WTC11 (cell line): ENCODE measurements at regions not wholly inside any gene's neighbourhood (a gene's known extent, or its start where the extent isn't known, plus 50 kb on each side); places are given as distances from the start of the nearest gene placed in this dataset.

Experiments used
- ATAC-seq: fragments of 200-7000 bp; cut with Tn5 transposase; 2 replicates; pipeline ENCODE4 v1.10.0; 2021; ENCODE audit warnings: mild to moderate bottlenecking, moderate library complexity
- CTCF ChIA-PET: fragments of 300-600 bp; sonication (Branson Sonifier 250); formaldehyde crosslinking; loops from one replicate; lab custom pipeline; 2021; ENCODE audit warnings: antibody characterized with exemption; lab: Charles Lee
- POLR2A ChIA-PET: fragments of 350-600 bp; sonication (Branson Sonifier 250); formaldehyde crosslinking; loops from one replicate; lab custom pipeline; 2021; ENCODE audit warnings: antibody characterized with exemption; lab: Charles Lee
- DNase-seq: peaks from one replicate; pipeline ENCODE4 v3.0.0; 2021; ENCODE audit warnings: low spot score
- H3K27ac Mint-ChIP-seq: 2 replicates; pipeline ENCODE4 v1.8.0; 2021; ENCODE audit warnings: mixed read lengths
- H3K27me3 Mint-ChIP-seq: 2 replicates; pipeline ENCODE4 v1.8.0; 2021; ENCODE audit warnings: low read depth, mild to moderate bottlenecking, moderate library complexity, mixed read lengths
- H3K36me3 Mint-ChIP-seq: 2 replicates; pipeline ENCODE4 v1.8.0; 2021; ENCODE audit warnings: mixed read lengths
- H3K4me1 Mint-ChIP-seq: 2 replicates; pipeline ENCODE4 v1.8.0; 2022; ENCODE audit warnings: mixed read lengths
- H3K4me3 Mint-ChIP-seq: 2 replicates; pipeline ENCODE4 v1.8.0; 2021; ENCODE audit warnings: mild to moderate bottlenecking, moderate library complexity, mixed read lengths
- H3K9me3 Mint-ChIP-seq: 2 replicates; pipeline ENCODE4 v1.8.0; 2021; ENCODE audit warnings: mixed read lengths
- AR ChIP-seq: fragments of 250-450 bp; sonication (Bioruptor Pico); IDR thresholded peaks from 2 replicates; pipeline ENCODE4 v1.9.0; 2021; ENCODE audit warnings: mild to moderate bottlenecking
- CREB1 ChIP-seq: sonication (generic); formaldehyde crosslinking; IDR thresholded peaks from 2 replicates; pipeline ENCODE4 v1.8.0; 2023; ENCODE audit warnings: mild to moderate bottlenecking, missing genetic modification reagents
- FOXK1 ChIP-seq: sonication (generic); formaldehyde crosslinking; IDR thresholded peaks from 2 replicates; pipeline ENCODE4 v1.8.0; 2022; ENCODE audit warnings: mild to moderate bottlenecking, moderate library complexity, missing genetic modification reagents
- FOXP1 ChIP-seq: sonication (generic); formaldehyde crosslinking; IDR thresholded peaks from 2 replicates; pipeline ENCODE4 v1.8.0; 2022; ENCODE audit warnings: missing genetic modification reagents, mild to moderate bottlenecking, moderate library complexity, borderline replicate concordance
- FOXP4 ChIP-seq: sonication (generic); formaldehyde crosslinking; IDR thresholded peaks from 2 replicates; pipeline ENCODE4 v1.8.0; 2022; ENCODE audit warnings: mild to moderate bottlenecking, missing genetic modification reagents
- GRHL2 ChIP-seq: fragments of 250-450 bp; sonication (Bioruptor Pico); IDR thresholded peaks from 2 replicates; pipeline ENCODE4 v1.8.0; 2022; ENCODE audit warnings: mild to moderate bottlenecking, moderate library complexity; ENCODE audit not compliant: insufficient replicate concordance, severe bottlenecking
- HMGA2 ChIP-seq: fragments of 250-450 bp; sonication (Bioruptor Pico); IDR thresholded peaks from 2 replicates; pipeline ENCODE4 v1.4.0; 2021; ENCODE audit warnings: mild to moderate bottlenecking, moderate library complexity
- IRF1 ChIP-seq: sonication (generic); formaldehyde crosslinking; IDR thresholded peaks from 2 replicates; pipeline ENCODE4 v1.8.0; 2023; ENCODE audit warnings: missing genetic modification reagents
- MLX ChIP-seq: sonication (generic); formaldehyde crosslinking; IDR thresholded peaks from 2 replicates; pipeline ENCODE4 v1.8.1; 2023; ENCODE audit warnings: mild to moderate bottlenecking, missing genetic modification reagents, moderate library complexity
- NFE2L1 ChIP-seq: sonication (generic); formaldehyde crosslinking; IDR thresholded peaks from 2 replicates; pipeline ENCODE4 v1.8.1; 2023; ENCODE audit warnings: missing genetic modification reagents
- NFYB ChIP-seq: sonication (generic); formaldehyde crosslinking; conservative IDR thresholded peaks from 2 replicates; pipeline ENCODE4 v1.8.0; 2022; ENCODE audit warnings: low read depth, missing genetic modification reagents
- NR3C1 ChIP-seq: sonication (generic); formaldehyde crosslinking; conservative IDR thresholded peaks from 2 replicates; pipeline ENCODE4 v1.8.1; 2023; ENCODE audit warnings: low read depth, mild to moderate bottlenecking, missing genetic modification reagents
- PREB ChIP-seq: sonication (generic); formaldehyde crosslinking; IDR thresholded peaks from 2 replicates; pipeline ENCODE4 v1.8.1; 2022; ENCODE audit warnings: mild to moderate bottlenecking, missing genetic modification reagents, moderate library complexity, borderline replicate concordance
- RELA ChIP-seq: sonication (generic); formaldehyde crosslinking; IDR thresholded peaks from 2 replicates; pipeline ENCODE4 v1.8.1; 2022; ENCODE audit warnings: missing genetic modification reagents, mild to moderate bottlenecking, borderline replicate concordance
- SMAD3 ChIP-seq: sonication (generic); formaldehyde crosslinking; IDR thresholded peaks from 2 replicates; pipeline ENCODE4 v1.8.0; 2022; ENCODE audit warnings: missing genetic modification reagents, mild to moderate bottlenecking, borderline replicate concordance
- SMAD4 ChIP-seq: sonication (generic); formaldehyde crosslinking; IDR thresholded peaks from 2 replicates; pipeline ENCODE4 v1.8.0; 2022; ENCODE audit warnings: mild to moderate bottlenecking, missing genetic modification reagents
- SP1 ChIP-seq: sonication (generic); formaldehyde crosslinking; conservative IDR thresholded peaks from 2 replicates; pipeline ENCODE4 v1.8.1; 2022; ENCODE audit warnings: missing genetic modification reagents
- TEAD1 ChIP-seq: sonication (generic); formaldehyde crosslinking; IDR thresholded peaks from 2 replicates; pipeline ENCODE4 v1.8.0; 2022; ENCODE audit warnings: mild to moderate bottlenecking, missing genetic modification reagents
- ZNF121 ChIP-seq: sonication (generic); formaldehyde crosslinking; IDR thresholded peaks from 2 replicates; pipeline ENCODE4 v1.8.0; 2023; ENCODE audit warnings: missing genetic modification reagents
- ZNF281 ChIP-seq: sonication (generic); formaldehyde crosslinking; IDR thresholded peaks from 2 replicates; pipeline ENCODE4 v1.8.0; 2023; ENCODE audit warnings: mild to moderate bottlenecking, missing genetic modification reagents
- ZNF396 ChIP-seq: fragments of 250-450 bp; sonication (Bioruptor Pico); IDR thresholded peaks from 2 replicates; pipeline ENCODE4 v1.8.0; 2021; ENCODE audit warnings: mild to moderate bottlenecking, moderate library complexity, borderline replicate concordance
- ZNF423 ChIP-seq: fragments of 250-450 bp; sonication (Bioruptor Pico); IDR thresholded peaks from 2 replicates; pipeline ENCODE4 v2.1.2; 2022; ENCODE audit warnings: mild to moderate bottlenecking, moderate library complexity
- ZSCAN18 ChIP-seq: fragments of 250-450 bp; sonication (Bioruptor Pico); IDR thresholded peaks from 2 replicates; pipeline ENCODE4 v2.1.2; 2022; ENCODE audit warnings: mild to moderate bottlenecking, moderate library complexity

- TF ChIP-seq PREB (CRISPR knock-in tag) = no peak
- no peak for TF ChIP-seq HMGA2
- no peak for TF ChIP-seq FOXP1 (CRISPR knock-in tag)
These were observed 163.6 kb upstream of the TMPO start (continued) for GRCh38 chr12:98351784-98352183.

GRCh38 chr12:98352218-98352811 lies 163.1 kb upstream of the TMPO start:
- CTCF ChIA-PET = interaction anchor here (0.7 to 1.3 kb wide), 2 partner anchors 45 to 66 kb away, joined by 3 to 4 read pairs; no protein-coding TSS in a partner anchor
- Mint-ChIP-seq H3K27me3 (no peaks in the 10 kb centered on the region), H3K4me1 (peaks cover 25% of the 10 kb centered on the region)
- TF ChIP-seq SP1 (CRISPR knock-in tag) (no peak), ZNF423 (CRISPR knock-in tag) (no peak), MLX (CRISPR knock-in tag) (no peak), TEAD1 (CRISPR knock-in tag) (no peak), NFYB (no peak), RELA (no peak), ZNF121 (CRISPR knock-in tag) (no peak), CREB1 (CRISPR knock-in tag) (no peak), ZSCAN18 (CRISPR knock-in tag) (no peak), SMAD4 (no peak), GRHL2 (CRISPR knock-in tag) (no peak), SMAD3 (CRISPR knock-in tag) (no peak), NFE2L1 (CRISPR knock-in tag) (no peak)
- TF ChIP-seq, all 79 proteins: peak for 0
- H3K27ac Mint-ChIP-seq = no peak overlapping the region
- ATAC-seq (no peak), DNase-seq (no peak)
- no peak overlapping the region for H3K4me3 Mint-ChIP-seq
- POLR2A ChIA-PET = interaction anchor here (0.7 kb wide), 2 partner anchors 13 to 118 kb away, joined by 5 to 10 read pairs; no protein-coding TSS in a partner anchor
- H3K36me3 Mint-ChIP-seq = no peaks in the 10 kb centered on the region
- H3K9me3 Mint-ChIP-seq = no peaks in the 10 kb centered on the region

GRCh38 chr12:98352835-98353234 lies 162.6 kb upstream of the TMPO start:
- CTCF ChIA-PET = no interaction called here
- no peaks in the 10 kb centered on the region for H3K36me3 Mint-ChIP-seq
- H3K27me3 Mint-ChIP-seq = no peaks in the 10 kb centered on the region
- POLR2A ChIA-PET = no interaction called here
- H3K4me1 Mint-ChIP-seq = peaks cover 25% of the 10 kb centered on the region
- no peak for DNase-seq
- no peak overlapping the region for H3K4me3 Mint-ChIP-seq
- H3K27ac Mint-ChIP-seq = no peak overlapping the region
- no peak for ATAC-seq
- no peaks in the 10 kb centered on the region for H3K9me3 Mint-ChIP-seq
- TF ChIP-seq FOXP4 (no peak), ZNF396 (CRISPR knock-in tag) (no peak), ZNF281 (no peak), AR (CRISPR knock-in tag) (no peak), NR3C1 (no peak), FOXK1 (no peak), IRF1 (CRISPR knock-in tag) (no peak), ZNF121 (CRISPR knock-in tag) (no peak)
